ENCODE measurements at regions not wholly inside any gene's neighbourhood (a gene's known extent, or its start where the extent isn't known, plus 50 kb on each side); places are given as distances from the start of the nearest gene placed in this dataset.
"Not testable (repeated sequence)": the region's sequence is repeated elsewhere in the genome, so short reads cannot be mapped to it uniquely, and the experiment has no call there.

- DNase-seq = no peak
Observed at GRCh38 chr3:166303681-166304080, 466.5 kb upstream of the BCHE start.

GRCh38 chr3:166302331-166302730, 465.1 kb upstream of the BCHE start:
- no peak for DNase-seq

- DNase-seq = no peak
Observed at GRCh38 chr3:166296179-166296783, 459.1 kb upstream of the BCHE start.

GRCh38 chr3:166291186-166291955, 454.1 kb upstream of the BCHE start:
- DNase-seq = no peak

- no peak for DNase-seq
Observed at GRCh38 chr3:166285001-166285400, 447.8 kb upstream of the BCHE start.

- DNase-seq = no peak
Observed at GRCh38 chr3:166283840-166284239, 446.6 kb upstream of the BCHE start.

GRCh38 chr3:166282931-166283330, 445.7 kb upstream of the BCHE start:
- DNase-seq = no peak

- DNase-seq = no peak
Observed at GRCh38 chr3:166279636-166280035, 442.4 kb upstream of the BCHE start.

GRCh38 chr3:166275024-166275390, 437.8 kb upstream of the BCHE start:
- no peak for DNase-seq

- no peak for DNase-seq
Observed at GRCh38 chr3:166274351-166275023, 437.3 kb upstream of the BCHE start.

GRCh38 chr3:166270429-166270828, 433.2 kb upstream of the BCHE start:
- DNase-seq = no peak

GRCh38 chr3:166265153-166265552, 427.9 kb upstream of the BCHE start:
- no peak for DNase-seq

- no peak for DNase-seq
Observed at GRCh38 chr3:166263460-166263859, 426.2 kb upstream of the BCHE start.

- DNase-seq = not testable (repeated sequence)
Observed at GRCh38 chr3:166258293-166258850, 421.1 kb upstream of the BCHE start.

GRCh38 chr3:166257715-166258114, 420.5 kb upstream of the BCHE start:
- no peak for DNase-seq

- DNase-seq = peak in 1 of 2 experiments; percentile 17
Observed at GRCh38 chr3:166248784-166249183, 411.6 kb upstream of the BCHE start.

GRCh38 chr3:166243511-166243910, 406.3 kb upstream of the BCHE start:
- DNase-seq = no peak

GRCh38 chr3:166223120-166223519, 385.9 kb upstream of the BCHE start:
- DNase-seq = no peak

GRCh38 chr3:166211451-166211850, 374.2 kb upstream of the BCHE start:
- no peak for DNase-seq

GRCh38 chr3:166209701-166210100, 372.5 kb upstream of the BCHE start:
- DNase-seq = no peak

GRCh38 chr3:166205158-166205557, 367.9 kb upstream of the BCHE start:
- DNase-seq = no peak

GRCh38 chr3:166201476-166201875, 364.3 kb upstream of the BCHE start:
- no peak for DNase-seq

GRCh38 chr3:166199491-166199890, 362.3 kb upstream of the BCHE start:
- no peak for DNase-seq

- no peak for DNase-seq
Observed at GRCh38 chr3:166195808-166196207, 358.6 kb upstream of the BCHE start.
